ENCODE measurements at regions not wholly inside any gene's neighbourhood (a gene's known extent, or its start where the extent isn't known, plus 50 kb on each side); places are given as distances from the start of the nearest gene placed in this dataset.

GRCh38 chr11:80412604-80413003, 971.8 kb upstream of the TENM4 start:
- no peak for TF ChIP-seq CTCF (IDR thresholded peaks at IDR 0.05 in 4 of 5, conservative IDR thresholded peaks at IDR 0.05 in 1 of 5)
- no peak for TF ChIP-seq POLR2A (IDR thresholded peaks at IDR 0.05)

Data from gastrocnemius medialis (tissue), 4 donors.